RPMI7951 (cell line): ENCODE measurements at regions not wholly inside any gene's neighbourhood (a gene's known extent, or its start where the extent isn't known, plus 50 kb on each side); places are given as distances from the start of the nearest gene placed in this dataset.

Experiments used
- DNase-seq: peaks from one replicate; pipeline ENCODE4 v3.0.0-alpha.2; 2012; ENCODE audit warnings: low read depth

- DNase-seq, result no peak
These were observed 69.7 kb downstream of the SKA1 start for GRCh38 chr18:50444539-50444938.

- no peak for DNase-seq
These were observed 71.8 kb downstream of the SKA1 start for GRCh38 chr18:50446629-50447028.

GRCh38 chr18:50447102-50447741 is 72.4 kb downstream of the SKA1 start:
- DNase-seq, result no peak

- no peak for DNase-seq
These were observed 73.1 kb downstream of the SKA1 start for GRCh38 chr18:50447952-50448351.

- no peak for DNase-seq
These were observed 76.4 kb downstream of the SKA1 start for GRCh38 chr18:50451100-50451842.

- DNase-seq, result no peak
These were observed 78.3 kb downstream of the SKA1 start for GRCh38 chr18:50453014-50453680.

GRCh38 chr18:50453732-50454131 is 78.9 kb downstream of the SKA1 start:
- no peak for DNase-seq

- peak; percentile 10 for DNase-seq
These were observed 79.6 kb downstream of the SKA1 start for GRCh38 chr18:50454387-50454988.

GRCh38 chr18:50456285-50456684 is 81.4 kb downstream of the SKA1 start:
- DNase-seq, result no peak

GRCh38 chr18:50457639-50458038 is 82.8 kb downstream of the SKA1 start:
- no peak for DNase-seq

GRCh38 chr18:50458366-50458765 is 83.5 kb downstream of the SKA1 start:
- no peak for DNase-seq

GRCh38 chr18:50458796-50459195 is 84.0 kb downstream of the SKA1 start:
- DNase-seq, result no peak

- no peak for DNase-seq
These were observed 85.2 kb downstream of the SKA1 start for GRCh38 chr18:50460062-50460461.

GRCh38 chr18:50460716-50461115 is 85.9 kb downstream of the SKA1 start:
- no peak for DNase-seq

GRCh38 chr18:50461251-50461650 is 86.4 kb downstream of the SKA1 start:
- DNase-seq, result no peak

- peak; percentile 13 for DNase-seq
These were observed 90.6 kb downstream of the SKA1 start for GRCh38 chr18:50465211-50466153.

GRCh38 chr18:50466634-50467033 is 91.8 kb downstream of the SKA1 start:
- DNase-seq, result peak; percentile 18

- no peak for DNase-seq
These were observed 91.1 kb upstream of the MAPK4 start for GRCh38 chr18:50468807-50469206.

- DNase-seq, result no peak
These were observed 90.5 kb upstream of the MAPK4 start for GRCh38 chr18:50469380-50469781.

- DNase-seq, result no peak
These were observed 86.9 kb upstream of the MAPK4 start for GRCh38 chr18:50472941-50473340.

GRCh38 chr18:50473881-50474280 is 86.0 kb upstream of the MAPK4 start:
- DNase-seq, result no peak
